22Rv1 (cell line): ENCODE measurements at regions not wholly inside any gene's neighbourhood (a gene's known extent, or its start where the extent isn't known, plus 50 kb on each side); places are given as distances from the start of the nearest gene placed in this dataset.

Source experiments
- H3K27ac ChIP-seq: fragments of 450-650 bp; 2 replicates; pipeline ENCODE4 v1.5.1; 2017
- ZFX ChIP-seq: fragments of 450-650 bp; IDR thresholded peaks from 2 replicates; pipeline ENCODE4 v1.6.1; 2017; ENCODE audit warnings: antibody characterized with exemption, borderline replicate concordance
- TF ChIP-seq, protein P1 (sequence below): fragments of 450-650 bp; IDR thresholded peaks from 2 replicates; pipeline ENCODE4 v1.5.1; 2017; ENCODE audit warnings: mild to moderate bottlenecking

GRCh38 chr20:48146877-48147276 lies 361.6 kb upstream of the SULF2 start:
- TF ChIP-seq, protein P1, sequence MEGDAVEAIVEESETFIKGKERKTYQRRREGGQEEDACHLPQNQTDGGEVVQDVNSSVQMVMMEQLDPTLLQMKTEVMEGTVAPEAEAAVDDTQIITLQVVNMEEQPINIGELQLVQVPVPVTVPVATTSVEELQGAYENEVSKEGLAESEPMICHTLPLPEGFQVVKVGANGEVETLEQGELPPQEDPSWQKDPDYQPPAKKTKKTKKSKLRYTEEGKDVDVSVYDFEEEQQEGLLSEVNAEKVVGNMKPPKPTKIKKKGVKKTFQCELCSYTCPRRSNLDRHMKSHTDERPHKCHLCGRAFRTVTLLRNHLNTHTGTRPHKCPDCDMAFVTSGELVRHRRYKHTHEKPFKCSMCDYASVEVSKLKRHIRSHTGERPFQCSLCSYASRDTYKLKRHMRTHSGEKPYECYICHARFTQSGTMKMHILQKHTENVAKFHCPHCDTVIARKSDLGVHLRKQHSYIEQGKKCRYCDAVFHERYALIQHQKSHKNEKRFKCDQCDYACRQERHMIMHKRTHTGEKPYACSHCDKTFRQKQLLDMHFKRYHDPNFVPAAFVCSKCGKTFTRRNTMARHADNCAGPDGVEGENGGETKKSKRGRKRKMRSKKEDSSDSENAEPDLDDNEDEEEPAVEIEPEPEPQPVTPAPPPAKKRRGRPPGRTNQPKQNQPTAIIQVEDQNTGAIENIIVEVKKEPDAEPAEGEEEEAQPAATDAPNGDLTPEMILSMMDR = no peak
- TF ChIP-seq ZFX = no peak
- no peak overlapping the region for H3K27ac ChIP-seq

DNA sequence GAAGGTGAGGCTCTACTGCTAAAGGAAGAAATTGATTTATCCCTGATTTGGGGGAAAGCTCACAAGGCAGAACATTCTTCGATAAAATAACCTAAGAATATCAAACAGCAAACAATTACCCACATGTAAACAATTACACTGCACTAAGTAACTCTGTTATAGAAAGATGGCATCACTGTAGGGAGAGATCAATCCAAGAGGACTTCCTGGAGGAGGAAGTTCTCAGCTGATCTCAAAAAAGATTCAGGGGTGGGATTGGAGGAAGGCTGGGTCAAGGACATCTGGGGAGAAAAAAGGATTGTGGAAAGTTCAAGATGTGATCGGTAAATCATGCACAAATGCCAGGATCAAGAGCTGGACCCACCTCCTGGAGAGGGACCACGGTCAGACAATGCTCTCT lies 361.0 kb upstream of the SULF2 start:
- H3K27ac ChIP-seq = no peak overlapping the region
- TF ChIP-seq, protein P1 = no peak
- no peak for TF ChIP-seq ZFX

- no peak overlapping the region for H3K27ac ChIP-seq
These were observed 358.3 kb upstream of the SULF2 start for GRCh38 chr20:48143435-48144081.

DNA sequence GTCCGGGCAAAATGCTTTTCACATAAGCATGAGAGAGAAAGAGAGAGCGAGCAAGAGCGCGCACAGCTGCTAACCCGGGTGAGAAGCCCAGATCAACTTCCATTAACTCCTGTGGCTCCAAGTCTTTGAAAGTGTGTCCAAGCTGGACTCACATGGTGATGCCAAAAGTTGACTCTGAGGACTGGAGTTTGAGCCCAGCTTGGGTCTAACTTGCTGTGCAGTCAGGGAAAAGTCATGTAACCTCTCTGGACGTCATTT lies 357.2 kb upstream of the SULF2 start:
- TF ChIP-seq ZFX = no peak
- TF ChIP-seq, protein P1 = no peak
- H3K27ac ChIP-seq = no peak overlapping the region

More at GRCh38 chr20:48143435-48144081, 358.3 kb upstream of the SULF2 start:
- TF ChIP-seq, protein P1 = no peak
- TF ChIP-seq ZFX = no peak

DNA sequence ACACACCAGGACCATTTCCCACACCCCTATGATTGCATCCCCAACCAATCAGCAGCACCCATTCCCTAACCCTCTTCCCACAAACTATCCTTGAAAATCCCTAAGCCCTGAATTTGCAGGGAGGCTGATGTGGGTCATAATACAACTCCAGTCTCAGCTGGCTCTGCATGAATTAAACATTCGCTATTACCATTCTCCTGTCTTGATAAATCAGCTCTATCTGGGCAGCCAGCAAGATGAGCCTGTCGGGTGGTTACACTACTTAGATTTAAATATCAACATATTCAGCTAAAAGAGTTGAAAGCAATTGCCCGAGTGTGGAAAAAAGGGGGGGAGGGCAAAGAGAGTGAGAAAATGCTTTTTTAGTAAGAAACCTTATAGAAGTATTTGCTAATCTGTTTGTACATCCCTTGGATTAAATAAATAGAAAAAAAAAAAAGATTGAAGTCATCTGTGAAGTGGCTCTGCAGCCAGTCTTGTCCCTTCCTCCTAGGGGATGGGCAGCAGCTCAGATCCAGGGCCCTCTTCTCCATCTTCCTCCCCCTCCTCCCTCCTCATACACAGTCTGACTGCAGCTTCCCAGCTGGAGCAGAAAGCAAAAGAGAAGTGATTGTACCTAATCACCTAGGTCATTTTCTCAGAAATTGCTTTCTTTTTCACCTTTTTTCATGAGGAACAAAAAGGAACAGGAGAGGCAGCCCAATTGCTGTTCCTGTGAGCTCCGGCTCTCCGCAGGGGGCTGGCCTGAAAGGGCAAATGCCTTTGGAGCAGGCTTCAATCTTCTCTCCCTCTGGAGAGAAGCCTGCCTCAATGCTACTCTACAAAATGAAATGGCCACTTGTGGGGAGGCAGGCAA lies 356.6 kb upstream of the SULF2 start:
- TF ChIP-seq ZFX = no peak
- TF ChIP-seq, protein P1 = no peak
- no peak overlapping the region for H3K27ac ChIP-seq

- H3K27ac ChIP-seq = no peak overlapping the region
- TF ChIP-seq, protein P1 = no peak
- TF ChIP-seq ZFX = no peak
These were observed 354.2 kb upstream of the SULF2 start for GRCh38 chr20:48139262-48140041.
